GM18858 (cell line): ENCODE measurements at regions not wholly inside any gene's neighbourhood (a gene's known extent, or its start where the extent isn't known, plus 50 kb on each side); places are given as distances from the start of the nearest gene placed in this dataset.

Source experiments
- ATAC-seq: cut with Tn5 transposase; IDR thresholded peaks from one replicate; pipeline ENCODE4 v1.9.1; 2021; ENCODE audit not compliant: unreplicated experiment

GRCh38 chr1:218670875-218671274 is 325.7 kb downstream of the TGFB2 start:
- ATAC-seq, result no peak

DNA sequence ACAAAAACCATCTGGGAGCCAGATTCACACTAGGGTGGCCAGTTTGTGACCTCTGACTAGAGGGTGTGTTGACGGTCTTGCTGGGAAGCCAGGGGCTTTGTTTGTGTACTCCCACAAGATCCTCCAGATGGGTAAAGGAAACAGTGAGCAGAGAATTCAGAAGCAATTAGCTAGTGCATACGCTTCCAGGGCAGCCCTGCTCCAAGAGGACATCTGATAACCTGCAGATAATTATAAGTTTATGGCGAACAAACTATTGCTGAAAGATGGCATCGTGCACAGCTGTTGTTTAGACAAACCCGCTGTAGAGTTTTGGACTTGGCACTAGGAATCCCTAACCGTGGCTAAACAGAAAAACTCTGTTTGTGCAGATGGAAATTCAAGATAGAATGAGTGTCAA is 326.4 kb downstream of the TGFB2 start:
- no peak for ATAC-seq

DNA sequence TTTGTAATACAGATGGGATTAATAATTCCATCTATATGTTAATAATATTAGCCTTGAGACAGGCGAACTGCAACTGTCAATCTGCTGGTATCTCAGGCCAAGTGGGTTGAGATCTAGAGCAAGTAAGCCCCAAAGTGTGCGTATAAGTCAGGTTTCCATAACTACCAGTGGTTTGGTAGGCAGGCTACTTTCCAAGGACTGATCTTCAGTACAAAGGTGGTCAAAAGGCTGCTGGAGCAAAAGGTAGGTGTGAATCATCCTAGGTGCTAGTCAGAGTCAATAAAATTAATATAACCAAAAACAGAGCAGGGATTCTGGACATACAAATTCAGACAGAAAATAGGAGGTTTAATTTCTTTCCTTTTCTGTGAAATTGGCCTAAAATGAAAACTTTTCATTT is 328.0 kb downstream of the TGFB2 start:
- no peak for ATAC-seq

DNA sequence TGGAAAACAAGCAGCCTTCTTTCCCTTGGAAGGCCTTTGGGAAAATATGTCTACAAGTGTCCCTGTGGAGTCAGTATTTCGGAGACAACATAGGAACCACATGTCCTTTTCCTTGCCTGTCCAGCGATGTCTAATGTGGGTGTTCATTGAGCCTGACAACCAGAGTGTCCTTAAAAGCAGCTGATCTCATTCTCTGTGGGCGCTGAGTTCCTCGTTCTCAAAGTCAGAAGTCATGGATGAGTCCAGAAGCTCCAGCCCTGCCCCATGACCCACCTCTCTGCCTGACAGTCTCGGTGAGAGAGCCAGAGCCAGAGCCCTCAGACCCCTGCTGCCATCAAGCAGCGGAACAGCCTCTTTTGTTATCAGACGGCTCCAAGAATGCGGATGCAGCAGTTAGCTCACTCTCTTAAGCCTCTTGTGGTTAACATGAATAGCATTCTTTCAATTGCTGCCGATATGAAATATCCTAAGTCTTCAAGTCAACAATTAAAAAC is 329.2 kb downstream of the TGFB2 start:
- no peak for ATAC-seq

GRCh38 chr1:218677026-218677425 is 331.9 kb downstream of the TGFB2 start:
- ATAC-seq, result no peak

GRCh38 chr1:218679391-218679790 is 334.3 kb downstream of the TGFB2 start:
- ATAC-seq, result no peak

DNA sequence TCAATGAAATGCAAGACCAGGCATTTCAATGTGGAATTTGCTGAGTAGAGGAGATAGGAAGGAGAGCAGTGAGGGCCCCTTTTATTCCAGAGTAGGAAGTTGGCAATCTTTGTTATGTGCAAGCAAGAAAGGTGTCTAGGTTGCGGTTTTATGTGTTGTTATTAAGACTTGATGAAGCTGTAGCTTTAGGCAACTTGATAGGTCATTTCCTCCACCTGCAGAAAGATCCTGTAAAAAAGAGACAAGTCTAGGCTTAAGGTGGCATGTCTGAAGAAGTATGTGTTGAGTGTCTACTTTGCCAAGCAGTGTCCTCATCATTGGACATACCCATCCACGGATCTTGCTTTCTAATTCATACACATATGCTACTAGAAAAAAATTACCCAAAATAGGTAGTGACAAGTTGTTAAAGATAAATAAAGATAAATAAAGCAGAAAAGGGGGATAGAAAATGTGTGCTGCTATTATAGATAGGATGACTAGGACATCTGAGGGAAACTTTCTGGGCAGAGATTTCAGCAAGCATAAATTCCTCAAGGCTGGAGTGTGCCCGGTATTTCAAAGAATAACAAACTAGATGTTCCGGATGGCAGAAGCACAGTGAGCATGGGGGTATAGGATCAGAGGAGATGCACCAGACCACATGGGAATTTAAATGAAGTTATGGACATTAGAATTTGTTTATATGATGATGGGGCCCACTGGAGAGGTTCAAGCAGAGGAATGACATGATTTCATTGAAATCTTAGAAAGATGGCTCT is 335.0 kb downstream of the TGFB2 start:
- no peak for ATAC-seq

GRCh38 chr1:218683242-218683641 is 338.1 kb downstream of the TGFB2 start:
- no peak for ATAC-seq

- ATAC-seq, result no peak
These were observed 341.1 kb downstream of the TGFB2 start for GRCh38 chr1:218686258-218686657.

GRCh38 chr1:218686761-218687160 is 341.6 kb downstream of the TGFB2 start:
- no peak for ATAC-seq

DNA sequence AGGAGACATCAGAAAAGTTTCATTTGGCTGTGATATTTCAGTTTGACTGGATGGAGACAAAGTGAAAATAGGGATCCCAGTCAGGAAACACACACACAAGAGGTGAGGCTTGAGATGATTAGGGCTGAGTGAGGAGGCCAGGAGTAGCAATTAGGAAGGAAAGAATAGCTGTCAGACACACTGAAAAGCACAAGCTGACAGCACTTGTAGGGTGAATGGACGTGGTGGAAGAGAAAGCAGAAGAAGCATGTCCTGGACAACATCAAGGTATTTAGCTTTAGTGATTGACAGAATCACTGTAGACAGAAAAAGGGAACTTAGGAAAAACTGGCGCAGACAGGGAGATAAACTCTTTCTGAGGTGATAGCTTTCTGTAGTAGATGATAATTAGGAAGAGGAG is 347.7 kb downstream of the TGFB2 start:
- ATAC-seq, result no peak

DNA sequence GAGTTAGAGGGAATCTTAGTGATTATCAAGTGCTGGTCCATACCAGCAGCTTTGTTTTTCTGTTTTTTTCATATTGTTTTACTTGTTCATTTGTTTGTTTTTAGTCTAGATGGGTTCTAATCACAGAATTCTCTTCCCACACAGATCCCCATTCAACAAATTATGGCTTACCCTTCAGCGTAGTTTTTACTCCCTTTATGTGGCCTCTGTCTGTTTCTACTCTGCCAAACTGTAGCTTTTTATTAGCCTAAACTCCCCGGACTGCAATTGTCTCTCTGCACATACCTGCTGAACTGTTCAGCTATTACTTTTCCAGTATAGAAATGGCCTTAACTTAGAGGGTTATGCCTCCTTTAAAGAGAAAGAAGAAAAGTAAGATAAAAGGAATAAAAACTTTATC is 348.5 kb downstream of the TGFB2 start:
- ATAC-seq, result no peak

DNA sequence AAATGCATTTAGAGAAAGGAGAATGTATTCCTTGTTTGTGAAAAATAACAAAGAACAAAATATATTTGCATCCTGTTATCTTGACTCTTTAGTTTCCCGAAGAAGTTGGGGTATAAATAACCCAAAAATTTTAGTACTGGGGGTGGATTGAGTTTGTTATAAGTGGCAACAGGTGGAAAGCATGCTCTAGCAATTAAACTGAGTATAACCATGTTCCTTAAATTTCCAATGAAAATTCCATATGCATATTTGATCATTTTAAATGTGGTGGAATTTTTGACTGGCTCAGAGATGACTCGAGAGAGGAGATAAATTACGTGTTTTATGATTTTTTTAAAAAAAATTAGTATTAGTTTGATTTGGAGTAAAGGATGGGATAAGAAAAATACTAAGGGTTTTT is 348.9 kb downstream of the TGFB2 start:
- ATAC-seq, result no peak

- ATAC-seq, result no peak
These were observed 349.5 kb downstream of the TGFB2 start for GRCh38 chr1:218694636-218695035.

DNA sequence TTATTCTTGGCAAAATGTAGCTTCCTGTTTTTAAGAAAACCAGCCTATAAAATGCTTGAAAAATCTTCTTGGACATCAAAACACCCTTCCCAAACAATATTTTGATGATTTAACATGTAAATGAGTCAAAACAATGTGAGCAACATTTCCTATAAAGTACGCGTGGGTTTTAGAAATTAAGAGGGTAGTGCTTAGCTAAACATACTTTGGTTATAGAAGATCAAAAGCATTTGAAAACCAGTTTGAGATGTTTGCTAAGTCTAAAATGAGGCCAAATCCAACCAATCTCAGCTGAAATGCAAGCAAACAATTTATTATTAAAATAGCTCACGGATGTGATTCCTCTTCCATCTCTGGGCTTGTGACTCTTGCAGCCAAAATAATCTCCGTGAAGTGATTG is 350.4 kb downstream of the TGFB2 start:
- no peak for ATAC-seq

- ATAC-seq, result no peak
These were observed 353.0 kb downstream of the TGFB2 start for GRCh38 chr1:218698141-218698540.

DNA sequence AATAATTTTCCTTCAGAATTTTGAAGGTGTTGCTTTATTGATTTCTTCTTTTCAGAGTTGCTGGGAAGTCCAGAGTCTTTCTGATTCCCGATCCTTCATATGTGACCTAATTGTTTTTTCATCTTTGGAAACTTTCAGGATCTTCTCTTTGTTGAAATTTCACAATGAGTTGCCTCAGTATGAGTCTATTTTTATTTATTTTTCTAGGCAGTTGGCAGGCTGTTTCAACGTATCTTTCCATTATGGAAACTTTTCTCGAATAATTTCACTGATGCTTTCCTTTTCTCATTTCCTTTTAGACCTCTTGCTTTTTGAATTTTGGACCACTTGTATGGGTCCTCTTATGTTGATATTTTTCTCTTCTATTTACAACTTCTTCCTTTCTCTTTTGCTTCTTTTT is 354.3 kb downstream of the TGFB2 start:
- ATAC-seq, result no peak

DNA sequence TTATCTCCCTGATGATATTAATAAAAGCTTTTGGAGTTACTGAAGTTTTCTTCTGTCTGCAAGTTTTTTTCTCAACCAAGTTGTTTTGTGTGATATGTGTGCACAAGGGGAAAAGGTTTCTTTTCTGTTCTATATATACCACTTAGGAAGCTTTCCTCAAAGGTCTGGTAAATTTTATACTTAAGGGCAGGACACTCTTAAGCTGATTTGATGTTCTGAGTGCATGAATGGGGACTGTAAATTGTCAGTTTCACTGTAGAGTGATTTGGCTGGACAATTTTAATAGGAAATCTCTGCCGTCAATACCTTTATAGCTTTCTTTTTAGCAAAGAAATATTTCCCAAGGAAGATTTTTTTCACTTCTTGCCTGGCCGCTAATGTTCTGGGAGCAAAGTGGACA is 354.7 kb downstream of the TGFB2 start:
- no peak for ATAC-seq

DNA sequence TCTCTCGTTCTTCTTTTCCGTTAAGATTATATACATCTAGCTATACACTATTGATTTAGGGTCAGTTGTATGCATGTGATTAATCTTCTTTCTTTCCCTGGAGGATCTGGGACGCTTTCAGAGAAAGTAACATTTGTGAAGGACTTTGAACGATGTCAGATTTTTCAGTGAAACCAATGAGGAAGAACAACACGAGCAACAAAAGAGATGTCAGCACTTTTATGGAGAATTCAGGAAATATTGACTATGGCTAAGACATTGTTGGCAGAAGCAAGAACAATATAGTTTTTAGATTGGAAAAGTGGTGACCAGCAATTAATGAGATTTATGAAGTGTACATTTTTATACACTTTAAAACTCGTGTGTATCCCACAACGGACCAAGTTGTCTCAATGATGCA is 355.5 kb downstream of the TGFB2 start:
- no peak for ATAC-seq

- no peak for ATAC-seq
These were observed 356.0 kb downstream of the TGFB2 start for GRCh38 chr1:218701131-218701530.

GRCh38 chr1:218702775-218703174 is 357.6 kb downstream of the TGFB2 start:
- ATAC-seq, result no peak

DNA sequence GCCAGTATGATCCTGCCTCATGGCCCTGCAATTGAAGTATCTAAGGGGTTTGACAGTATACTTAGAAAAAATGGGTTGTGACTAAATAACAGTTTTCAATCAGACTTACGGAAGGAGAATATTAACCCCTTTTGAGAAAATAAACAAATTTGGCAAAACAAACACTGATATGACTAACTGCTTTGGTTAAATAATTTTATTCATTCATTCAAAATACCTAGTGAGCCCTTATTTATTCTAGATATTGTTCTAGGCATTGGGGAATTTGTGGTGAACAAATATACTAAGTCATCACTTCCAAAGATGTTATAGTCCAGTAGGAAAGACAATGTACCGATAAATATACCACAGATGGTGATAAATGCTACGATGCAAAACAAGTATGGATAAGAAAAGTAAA is 358.7 kb downstream of the TGFB2 start:
- no peak for ATAC-seq

- ATAC-seq, result no peak
These were observed 360.3 kb downstream of the TGFB2 start for GRCh38 chr1:218705391-218705790.
